ENCODE measurements at regions not wholly inside any gene's neighbourhood (a gene's known extent, or its start where the extent isn't known, plus 50 kb on each side); places are given as distances from the start of the nearest gene placed in this dataset.

DNA sequence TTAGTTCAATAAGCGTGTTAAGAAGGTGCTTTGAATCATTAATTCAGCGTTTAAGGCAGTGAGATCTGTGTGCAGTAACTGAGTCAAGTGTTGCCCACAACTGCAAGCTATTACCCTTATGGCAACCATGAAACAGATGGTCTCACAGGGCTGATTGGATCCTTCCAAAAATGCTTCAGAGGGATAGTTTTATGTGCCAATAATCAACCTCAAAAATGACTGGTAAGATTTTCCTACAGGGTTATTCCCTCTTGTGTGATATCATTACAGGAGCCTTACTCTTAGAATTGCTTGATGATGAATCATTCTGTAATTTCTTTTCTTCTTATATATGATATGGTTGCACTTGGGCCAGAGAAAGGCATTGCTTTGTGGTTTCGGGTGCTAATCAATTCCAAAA is 1299.2 kb upstream of the ATXN8OS start:
- TF ChIP-seq, protein P1, sequence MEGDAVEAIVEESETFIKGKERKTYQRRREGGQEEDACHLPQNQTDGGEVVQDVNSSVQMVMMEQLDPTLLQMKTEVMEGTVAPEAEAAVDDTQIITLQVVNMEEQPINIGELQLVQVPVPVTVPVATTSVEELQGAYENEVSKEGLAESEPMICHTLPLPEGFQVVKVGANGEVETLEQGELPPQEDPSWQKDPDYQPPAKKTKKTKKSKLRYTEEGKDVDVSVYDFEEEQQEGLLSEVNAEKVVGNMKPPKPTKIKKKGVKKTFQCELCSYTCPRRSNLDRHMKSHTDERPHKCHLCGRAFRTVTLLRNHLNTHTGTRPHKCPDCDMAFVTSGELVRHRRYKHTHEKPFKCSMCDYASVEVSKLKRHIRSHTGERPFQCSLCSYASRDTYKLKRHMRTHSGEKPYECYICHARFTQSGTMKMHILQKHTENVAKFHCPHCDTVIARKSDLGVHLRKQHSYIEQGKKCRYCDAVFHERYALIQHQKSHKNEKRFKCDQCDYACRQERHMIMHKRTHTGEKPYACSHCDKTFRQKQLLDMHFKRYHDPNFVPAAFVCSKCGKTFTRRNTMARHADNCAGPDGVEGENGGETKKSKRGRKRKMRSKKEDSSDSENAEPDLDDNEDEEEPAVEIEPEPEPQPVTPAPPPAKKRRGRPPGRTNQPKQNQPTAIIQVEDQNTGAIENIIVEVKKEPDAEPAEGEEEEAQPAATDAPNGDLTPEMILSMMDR (IDR thresholded peaks at IDR 0.05), result no peak
- TF ChIP-seq POLR2A (IDR thresholded peaks at IDR 0.05), result no peak
